ENCODE measurements at regions not wholly inside any gene's neighbourhood (a gene's known extent, or its start where the extent isn't known, plus 50 kb on each side); places are given as distances from the start of the nearest gene placed in this dataset.

GRCh38 chr13:103965506-103966243, 899.5 kb upstream of the SLC10A2 start:
- 34 to 44% methylated on average over 4 of the region's 4 CpGs for WGBS, 2 donors
- DNase-seq = no peak

GRCh38 chr13:103961784-103962183, 895.6 kb upstream of the SLC10A2 start:
- 89 to 90% methylated on average over 2 of the region's 2 CpGs for WGBS, 2 donors
- TF ChIP-seq POLR2A (IDR thresholded peaks at IDR 0.05) = no peak
- TF ChIP-seq, protein P1, sequence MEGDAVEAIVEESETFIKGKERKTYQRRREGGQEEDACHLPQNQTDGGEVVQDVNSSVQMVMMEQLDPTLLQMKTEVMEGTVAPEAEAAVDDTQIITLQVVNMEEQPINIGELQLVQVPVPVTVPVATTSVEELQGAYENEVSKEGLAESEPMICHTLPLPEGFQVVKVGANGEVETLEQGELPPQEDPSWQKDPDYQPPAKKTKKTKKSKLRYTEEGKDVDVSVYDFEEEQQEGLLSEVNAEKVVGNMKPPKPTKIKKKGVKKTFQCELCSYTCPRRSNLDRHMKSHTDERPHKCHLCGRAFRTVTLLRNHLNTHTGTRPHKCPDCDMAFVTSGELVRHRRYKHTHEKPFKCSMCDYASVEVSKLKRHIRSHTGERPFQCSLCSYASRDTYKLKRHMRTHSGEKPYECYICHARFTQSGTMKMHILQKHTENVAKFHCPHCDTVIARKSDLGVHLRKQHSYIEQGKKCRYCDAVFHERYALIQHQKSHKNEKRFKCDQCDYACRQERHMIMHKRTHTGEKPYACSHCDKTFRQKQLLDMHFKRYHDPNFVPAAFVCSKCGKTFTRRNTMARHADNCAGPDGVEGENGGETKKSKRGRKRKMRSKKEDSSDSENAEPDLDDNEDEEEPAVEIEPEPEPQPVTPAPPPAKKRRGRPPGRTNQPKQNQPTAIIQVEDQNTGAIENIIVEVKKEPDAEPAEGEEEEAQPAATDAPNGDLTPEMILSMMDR (IDR thresholded peaks at IDR 0.05) = no peak
- ATAC-seq (no peak), DNase-seq (no peak)
- H3K36me3 ChIP-seq (replicated peaks in 1 of 2; ENCODE audit: insufficient read depth in 1 of 2, low read depth in 2 of 2) = no peaks in the 10 kb centered on the region
- no peak overlapping the region for H3K27ac ChIP-seq
- H3K4me1 ChIP-seq = no peaks in the 10 kb centered on the region
- intact Hi-C loops (cut with DNase I) = no loop called here
- no peak overlapping the region for H3K4me3 ChIP-seq
- H3K27me3 ChIP-seq = no peaks in the 10 kb centered on the region
- no peaks in the 10 kb centered on the region for H3K9me3 ChIP-seq

More at GRCh38 chr13:103965506-103966243, 899.5 kb upstream of the SLC10A2 start:
- Histone ChIP-seq H3K36me3 (replicated peaks in 1 of 2; ENCODE audit: insufficient read depth in 1 of 2, low read depth in 2 of 2) (no peaks in the 10 kb centered on the region), H3K4me3 (no peak overlapping the region), H3K9me3 (no peaks in the 10 kb centered on the region), H3K27me3 (no peaks in the 10 kb centered on the region), H3K27ac (no peak overlapping the region), H3K4me1 (no peaks in the 10 kb centered on the region)
- no peak for ATAC-seq
- intact Hi-C loops (cut with DNase I) = no loop called here
- TF ChIP-seq POLR2A (IDR thresholded peaks at IDR 0.05) = no peak
- TF ChIP-seq, protein P1 (IDR thresholded peaks at IDR 0.05) = no peak

- TF ChIP-seq POLR2A (IDR thresholded peaks at IDR 0.05) = no peak
- TF ChIP-seq, protein P1 (IDR thresholded peaks at IDR 0.05) = no peak
- no peaks in the 10 kb centered on the region for H3K9me3 ChIP-seq
- ATAC-seq = no peak
- intact Hi-C loops (cut with DNase I) = no loop called here
- DNase-seq = no peak
- no peaks in the 10 kb centered on the region for H3K27me3 ChIP-seq
- no peak overlapping the region for H3K27ac ChIP-seq
- H3K36me3 ChIP-seq (replicated peaks in 1 of 2; ENCODE audit: insufficient read depth in 1 of 2, low read depth in 2 of 2) = no peaks in the 10 kb centered on the region
- H3K4me3 ChIP-seq = no peak overlapping the region
- no peaks in the 10 kb centered on the region for H3K4me1 ChIP-seq
These were observed 894.9 kb upstream of the SLC10A2 start for GRCh38 chr13:103961129-103961528.

- TF ChIP-seq, protein P1 (IDR thresholded peaks at IDR 0.05) = no peak
- TF ChIP-seq POLR2A (IDR thresholded peaks at IDR 0.05) = no peak
- DNase-seq (no peak), ATAC-seq (no peak)
- Histone ChIP-seq H3K27ac (no peak overlapping the region), H3K4me3 (no peak overlapping the region), H3K36me3 (replicated peaks in 1 of 2; ENCODE audit: insufficient read depth in 1 of 2, low read depth in 2 of 2) (no peaks in the 10 kb centered on the region), H3K27me3 (no peaks in the 10 kb centered on the region), H3K4me1 (no peaks in the 10 kb centered on the region), H3K9me3 (no peaks in the 10 kb centered on the region)
- intact Hi-C loops (cut with DNase I) = no loop called here
These were observed 893.8 kb upstream of the SLC10A2 start for GRCh38 chr13:103960001-103960400.

DNA sequence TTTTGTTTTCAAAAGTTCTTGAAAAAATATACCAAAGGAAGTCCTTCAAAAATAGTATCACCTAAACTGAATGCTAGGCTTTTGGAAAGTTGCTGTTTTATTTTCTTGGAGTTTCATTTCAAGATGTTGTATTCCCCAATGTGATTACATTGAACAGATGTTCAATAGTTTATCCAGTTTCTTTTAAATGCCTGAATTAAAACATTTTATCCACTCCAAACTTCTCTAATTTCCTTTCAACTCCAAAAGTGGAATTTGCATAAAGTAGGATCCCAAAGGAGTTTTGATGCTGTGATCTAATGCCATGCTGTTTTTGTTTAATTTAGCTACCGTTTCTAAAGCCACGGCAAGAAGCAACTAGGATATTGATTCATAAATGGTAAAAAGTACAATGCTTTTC, 892.5 kb upstream of the SLC10A2 start:
- intact Hi-C loops (cut with DNase I) = no loop called here
- Histone ChIP-seq H3K27me3 (no peaks in the 10 kb centered on the region), H3K36me3 (replicated peaks in 1 of 2; ENCODE audit: insufficient read depth in 1 of 2, low read depth in 2 of 2) (no peaks in the 10 kb centered on the region), H3K9me3 (no peaks in the 10 kb centered on the region), H3K4me1 (no peaks in the 10 kb centered on the region), H3K4me3 (no peak overlapping the region), H3K27ac (no peak overlapping the region)
- WGBS, 2 donors = 38 to 60% methylated on average over 2 of the region's 2 CpGs
- TF ChIP-seq, protein P1 (IDR thresholded peaks at IDR 0.05) = no peak
- TF ChIP-seq POLR2A (IDR thresholded peaks at IDR 0.05) = no peak
- ATAC-seq = no peak
- DNase-seq = no peak
